ENCODE measurements at regions not wholly inside any gene's neighbourhood (a gene's known extent, or its start where the extent isn't known, plus 50 kb on each side); places are given as distances from the start of the nearest gene placed in this dataset.

DNA sequence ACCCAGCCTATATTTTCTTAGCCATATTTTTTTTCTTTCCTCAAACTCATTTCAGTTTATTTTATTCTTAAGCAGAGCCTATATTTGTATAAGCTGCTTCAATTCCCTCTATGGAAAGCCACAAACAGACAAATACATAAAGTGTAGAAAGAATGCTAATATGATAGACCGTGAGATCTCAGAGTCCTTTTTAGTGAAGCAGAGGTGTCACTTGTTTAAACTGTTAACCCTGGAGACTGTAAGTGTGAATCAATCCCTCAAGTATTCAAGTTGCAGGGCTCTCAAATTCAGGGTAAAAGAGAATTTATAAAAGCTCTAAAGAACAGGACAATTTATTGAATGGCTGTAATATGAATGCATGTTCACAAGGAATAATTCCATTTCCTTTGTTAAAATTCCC is 72.2 kb upstream of the BHLHE40 start:
- intact Hi-C loops (cut with DNase I, micrococcal nuclease), result loop anchor here in 1 of 2 experiments (5.0 kb wide), 1 partner anchor 70 kb away; the partner anchor contains the start of gene BHLHE40
- ATAC-seq (ENCODE audit: poor library complexity) (no peak), DNase-seq (no peak)
- Histone ChIP-seq H3K9me3 (ENCODE audit: control insufficient read depth in 1 of 2, insufficient read depth in 1 of 2, low read length in 2 of 2) (no peaks in the 10 kb centered on the region), H3K4me3 (ENCODE audit: low read length) (no peak overlapping the region), H3K4me1 (ENCODE audit: insufficient read depth, low read length) (peaks cover 37% of the 10 kb centered on the region), H3K36me3 (ENCODE audit: insufficient read depth, low read length) (no peaks in the 10 kb centered on the region), H3K27me3 (ENCODE audit: control insufficient read depth in 1 of 2, insufficient read depth in 2 of 2, low read length in 2 of 2) (no peaks in the 10 kb centered on the region), H3K27ac (ENCODE audit: low read depth in 1 of 2, low read length in 2 of 2) (no peak overlapping the region)
- Mint-ChIP-seq H3K4me1 (ENCODE audit: low read depth) (peaks cover 57% of the 10 kb centered on the region), H3K36me3 (ENCODE audit: low read depth) (no peaks in the 10 kb centered on the region), H3K9me3 (no peaks in the 10 kb centered on the region), H3K27me3 (no peaks in the 10 kb centered on the region), H3K4me3 (no peak overlapping the region), H3K27ac (no peak overlapping the region)
- ChIA-PET POLR2A (no interaction called here), CTCF (interaction anchor here (1.0 kb wide), 1 partner anchor 73 kb away, joined by 3 read pairs; the partner anchor contains the start of gene BHLHE40)
- TF ChIP-seq, protein P1, sequence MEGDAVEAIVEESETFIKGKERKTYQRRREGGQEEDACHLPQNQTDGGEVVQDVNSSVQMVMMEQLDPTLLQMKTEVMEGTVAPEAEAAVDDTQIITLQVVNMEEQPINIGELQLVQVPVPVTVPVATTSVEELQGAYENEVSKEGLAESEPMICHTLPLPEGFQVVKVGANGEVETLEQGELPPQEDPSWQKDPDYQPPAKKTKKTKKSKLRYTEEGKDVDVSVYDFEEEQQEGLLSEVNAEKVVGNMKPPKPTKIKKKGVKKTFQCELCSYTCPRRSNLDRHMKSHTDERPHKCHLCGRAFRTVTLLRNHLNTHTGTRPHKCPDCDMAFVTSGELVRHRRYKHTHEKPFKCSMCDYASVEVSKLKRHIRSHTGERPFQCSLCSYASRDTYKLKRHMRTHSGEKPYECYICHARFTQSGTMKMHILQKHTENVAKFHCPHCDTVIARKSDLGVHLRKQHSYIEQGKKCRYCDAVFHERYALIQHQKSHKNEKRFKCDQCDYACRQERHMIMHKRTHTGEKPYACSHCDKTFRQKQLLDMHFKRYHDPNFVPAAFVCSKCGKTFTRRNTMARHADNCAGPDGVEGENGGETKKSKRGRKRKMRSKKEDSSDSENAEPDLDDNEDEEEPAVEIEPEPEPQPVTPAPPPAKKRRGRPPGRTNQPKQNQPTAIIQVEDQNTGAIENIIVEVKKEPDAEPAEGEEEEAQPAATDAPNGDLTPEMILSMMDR (IDR thresholded peaks at IDR 0.05), result no peak

DNA sequence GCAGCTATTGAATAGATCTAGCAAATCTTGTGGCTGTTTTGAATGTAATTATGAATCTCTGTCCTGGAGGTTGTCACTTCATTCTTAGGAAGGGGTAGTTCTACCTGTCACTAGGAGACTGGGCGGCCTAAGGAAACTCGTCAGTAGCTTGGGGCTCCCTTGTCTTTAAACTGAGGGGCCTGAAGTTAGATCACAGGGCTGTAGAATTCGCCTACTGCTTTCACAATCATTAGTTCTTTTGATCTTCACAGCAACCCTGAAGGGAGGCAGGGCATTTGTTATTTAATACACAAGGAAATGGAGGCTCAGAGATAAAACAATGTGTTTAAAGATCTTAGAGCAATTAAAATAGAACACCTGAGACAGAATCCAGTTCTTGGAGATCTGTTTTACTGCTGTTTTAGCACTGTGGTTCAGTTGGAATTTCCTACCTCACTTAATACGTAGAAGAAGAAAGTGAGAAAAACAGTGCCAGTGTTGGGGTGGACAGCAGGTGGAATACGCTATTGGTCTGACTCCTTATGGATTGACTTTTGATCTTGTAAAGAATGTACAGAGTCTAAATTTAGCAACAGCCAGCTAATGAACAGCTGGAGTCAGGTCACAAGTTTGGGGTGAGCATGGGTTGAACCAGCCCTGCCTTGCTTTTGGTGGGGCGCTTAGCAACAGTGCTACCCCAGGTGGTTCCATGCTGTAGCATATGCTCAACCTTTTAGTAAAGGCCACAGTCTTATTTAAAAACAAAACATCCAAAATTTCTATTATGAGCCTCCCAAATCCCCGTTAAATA is 71.4 kb upstream of the BHLHE40 start:
- CTCF ChIA-PET, result interaction anchor here (1.0 to 1.2 kb wide), 2 partner anchors 70 to 72 kb away, joined by 3 read pairs; partner anchors contain the start of gene BHLHE40
- Mint-ChIP-seq H3K9me3 (no peaks in the 10 kb centered on the region), H3K4me3 (no peak overlapping the region), H3K27ac (peak overlapping the region; percentile 6), H3K27me3 (no peaks in the 10 kb centered on the region), H3K36me3 (ENCODE audit: low read depth) (no peaks in the 10 kb centered on the region), H3K4me1 (ENCODE audit: low read depth) (peaks cover 57% of the 10 kb centered on the region)
- Histone ChIP-seq H3K27ac (ENCODE audit: low read depth in 1 of 2, low read length in 2 of 2) (no peak overlapping the region), H3K4me3 (ENCODE audit: low read length) (no peak overlapping the region), H3K9me3 (ENCODE audit: control insufficient read depth in 1 of 2, insufficient read depth in 1 of 2, low read length in 2 of 2) (no peaks in the 10 kb centered on the region), H3K36me3 (ENCODE audit: insufficient read depth, low read length) (no peaks in the 10 kb centered on the region), H3K27me3 (ENCODE audit: control insufficient read depth in 1 of 2, insufficient read depth in 2 of 2, low read length in 2 of 2) (no peaks in the 10 kb centered on the region), H3K4me1 (ENCODE audit: insufficient read depth, low read length) (peaks cover 37% of the 10 kb centered on the region)
- intact Hi-C loops (cut with DNase I, micrococcal nuclease), result loop anchor here in 1 of 2 experiments (5.0 kb wide), 1 partner anchor 69 kb away; the partner anchor contains the start of gene BHLHE40
- DNase-seq (peak in 3 of 14 experiments; percentile 28 to 42 (median 39)), ATAC-seq (ENCODE audit: poor library complexity) (peak; percentile 32)
- TF ChIP-seq, protein P1 (IDR thresholded peaks at IDR 0.05), result no peak
- POLR2A ChIA-PET, result interaction anchor here (0.7 kb wide), 1 partner anchor 76 kb away, joined by 3 read pairs; no protein-coding TSS in a partner anchor

DNA sequence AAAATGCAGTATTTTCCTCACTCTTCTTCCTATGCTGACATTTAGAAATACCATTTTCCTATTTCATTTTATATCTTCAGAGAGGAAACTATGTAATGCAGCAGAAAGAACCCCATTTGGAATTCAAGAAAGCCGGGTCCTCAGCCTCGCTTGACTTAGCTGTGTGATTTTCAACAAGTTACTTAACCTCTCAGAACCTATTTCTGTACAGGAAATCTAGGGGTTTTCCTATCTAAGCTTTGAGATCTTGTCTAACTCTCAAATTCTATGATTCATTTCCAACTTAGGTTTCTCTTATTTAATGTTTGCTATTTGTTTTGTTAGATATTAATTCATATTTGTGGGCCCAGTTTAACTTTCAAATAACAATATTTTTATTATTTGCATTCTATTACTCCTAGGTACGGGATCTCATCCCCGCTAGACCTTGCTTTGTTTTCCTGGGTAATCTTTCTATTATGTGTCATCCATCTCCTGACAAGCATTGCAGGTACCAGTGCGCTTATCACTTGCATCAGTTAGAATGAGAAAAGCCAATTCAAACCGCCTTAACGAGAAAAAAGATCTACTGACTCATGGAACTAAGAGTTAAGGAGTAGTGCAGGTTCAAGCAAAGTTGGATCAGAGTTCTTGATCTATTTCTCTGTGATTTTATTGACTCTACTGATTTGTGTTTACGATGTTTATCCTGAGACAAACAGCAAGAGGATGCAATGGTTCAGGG is 70.6 kb upstream of the BHLHE40 start:
- Histone ChIP-seq H3K9me3 (ENCODE audit: control insufficient read depth in 1 of 2, insufficient read depth in 1 of 2, low read length in 2 of 2) (peaks cover 0 to under 1% of the 10 kb centered on the region in 2 experiments), H3K4me1 (ENCODE audit: insufficient read depth, low read length) (peaks cover 37% of the 10 kb centered on the region), H3K4me3 (ENCODE audit: low read length) (no peak overlapping the region), H3K36me3 (ENCODE audit: insufficient read depth, low read length) (no peaks in the 10 kb centered on the region), H3K27me3 (ENCODE audit: control insufficient read depth in 1 of 2, insufficient read depth in 2 of 2, low read length in 2 of 2) (no peaks in the 10 kb centered on the region), H3K27ac (ENCODE audit: low read depth in 1 of 2, low read length in 2 of 2) (peak overlapping the region in 1 of 2 donors; percentile 6)
- POLR2A ChIA-PET, result interaction anchor here (0.7 kb wide), 1 partner anchor 77 kb away, joined by 3 read pairs; no protein-coding TSS in a partner anchor
- H3K27me3 Mint-ChIP-seq, result no peaks in the 10 kb centered on the region
- no peaks in the 10 kb centered on the region for H3K36me3 Mint-ChIP-seq (ENCODE audit: low read depth)
- peak overlapping the region; percentile 6 for H3K27ac Mint-ChIP-seq
- peak; percentile 48 for ATAC-seq (ENCODE audit: poor library complexity)
- peak in 3 of 14 experiments; percentile 32 to 51 (median 38) for DNase-seq
- TF ChIP-seq, protein P1 (IDR thresholded peaks at IDR 0.05), result no peak
- no peak overlapping the region for H3K4me3 Mint-ChIP-seq
- H3K9me3 Mint-ChIP-seq, result no peaks in the 10 kb centered on the region
- CTCF ChIA-PET, result interaction anchor here (1.2 kb wide), 1 partner anchor 69 kb away, joined by 3 read pairs; no protein-coding TSS in a partner anchor
- peaks cover 57% of the 10 kb centered on the region for H3K4me1 Mint-ChIP-seq (ENCODE audit: low read depth)
- intact Hi-C loops (cut with DNase I, micrococcal nuclease), result loop anchor here in 1 of 2 experiments (5.0 kb wide), 1 partner anchor 69 kb away; the partner anchor contains the start of gene BHLHE40
